ENCODE measurements at regions not wholly inside any gene's neighbourhood (a gene's known extent, or its start where the extent isn't known, plus 50 kb on each side); places are given as distances from the start of the nearest gene placed in this dataset.

- DNase-seq = no peak
Observed at GRCh38 chr2:74036010-74036409, 51.3 kb downstream of the TET3 start.

DNA sequence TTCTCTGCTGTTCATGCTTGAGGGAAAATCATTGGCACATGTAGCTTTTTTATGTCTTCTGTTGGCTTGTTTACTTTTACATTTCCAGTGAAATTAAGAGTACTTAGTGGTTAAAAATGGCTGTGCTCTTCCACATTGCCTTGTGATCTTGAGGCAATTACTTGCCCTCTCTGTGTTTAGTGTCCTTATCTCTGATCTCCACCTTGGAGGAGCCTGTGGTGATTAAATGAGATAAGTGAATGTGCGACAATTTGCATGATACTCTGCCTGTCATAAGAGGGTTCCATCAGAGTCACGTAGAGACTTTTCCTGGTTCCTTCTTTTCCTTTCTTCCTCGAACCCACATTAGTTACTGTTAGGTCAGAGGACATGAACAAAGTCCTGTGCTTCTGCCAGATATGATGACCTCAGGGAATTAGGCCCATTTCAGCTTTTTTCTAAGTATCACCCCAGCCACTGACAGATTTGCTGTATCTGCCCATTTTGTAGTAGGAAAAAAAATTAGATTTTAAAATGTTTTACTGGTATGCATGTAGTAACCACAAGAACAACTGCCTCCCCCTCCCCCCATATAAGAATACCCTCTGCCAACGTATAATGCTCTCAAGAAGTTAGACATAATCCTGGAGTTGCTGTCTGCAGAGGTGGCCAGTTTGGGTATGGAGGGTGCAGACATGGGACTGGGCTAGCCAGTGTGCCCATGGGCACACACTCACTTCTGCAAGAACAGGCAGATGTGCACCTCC is 51.9 kb downstream of the TET3 start:
- DNase-seq = peak; percentile 31

DNA sequence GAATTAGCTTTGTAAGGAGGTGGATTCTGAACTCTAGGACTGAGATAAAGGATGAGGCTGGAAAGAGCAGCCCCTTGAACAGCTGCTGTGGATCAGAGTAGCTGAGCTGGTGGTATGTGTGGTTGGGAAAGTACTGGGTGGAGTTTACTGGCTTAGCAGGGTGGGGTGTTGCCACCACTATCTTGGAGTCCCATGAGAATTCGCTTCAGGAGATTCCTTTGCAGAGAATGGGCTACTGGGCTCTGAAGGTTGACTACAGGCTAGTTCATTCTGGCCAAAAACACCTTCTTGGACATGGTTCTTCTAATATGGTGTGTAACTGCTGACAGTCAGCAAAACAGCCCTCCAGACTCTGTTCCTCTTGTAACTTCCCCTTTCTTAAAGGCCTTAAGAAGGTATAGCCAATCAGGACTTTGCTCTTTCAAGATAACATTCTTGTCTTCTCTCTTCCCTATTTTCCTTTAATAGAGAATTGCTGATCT is 52.7 kb downstream of the TET3 start:
- no peak for DNase-seq

- DNase-seq = no peak
Observed at GRCh38 chr2:74039611-74040010, 54.9 kb downstream of the TET3 start.

- DNase-seq = no peak
Observed at GRCh38 chr2:74041182-74041581, 56.5 kb downstream of the TET3 start.

GRCh38 chr2:74041726-74042125 is 57.0 kb downstream of the TET3 start:
- no peak for DNase-seq

GRCh38 chr2:74042606-74043005 is 57.9 kb downstream of the TET3 start:
- DNase-seq = no peak

DNA sequence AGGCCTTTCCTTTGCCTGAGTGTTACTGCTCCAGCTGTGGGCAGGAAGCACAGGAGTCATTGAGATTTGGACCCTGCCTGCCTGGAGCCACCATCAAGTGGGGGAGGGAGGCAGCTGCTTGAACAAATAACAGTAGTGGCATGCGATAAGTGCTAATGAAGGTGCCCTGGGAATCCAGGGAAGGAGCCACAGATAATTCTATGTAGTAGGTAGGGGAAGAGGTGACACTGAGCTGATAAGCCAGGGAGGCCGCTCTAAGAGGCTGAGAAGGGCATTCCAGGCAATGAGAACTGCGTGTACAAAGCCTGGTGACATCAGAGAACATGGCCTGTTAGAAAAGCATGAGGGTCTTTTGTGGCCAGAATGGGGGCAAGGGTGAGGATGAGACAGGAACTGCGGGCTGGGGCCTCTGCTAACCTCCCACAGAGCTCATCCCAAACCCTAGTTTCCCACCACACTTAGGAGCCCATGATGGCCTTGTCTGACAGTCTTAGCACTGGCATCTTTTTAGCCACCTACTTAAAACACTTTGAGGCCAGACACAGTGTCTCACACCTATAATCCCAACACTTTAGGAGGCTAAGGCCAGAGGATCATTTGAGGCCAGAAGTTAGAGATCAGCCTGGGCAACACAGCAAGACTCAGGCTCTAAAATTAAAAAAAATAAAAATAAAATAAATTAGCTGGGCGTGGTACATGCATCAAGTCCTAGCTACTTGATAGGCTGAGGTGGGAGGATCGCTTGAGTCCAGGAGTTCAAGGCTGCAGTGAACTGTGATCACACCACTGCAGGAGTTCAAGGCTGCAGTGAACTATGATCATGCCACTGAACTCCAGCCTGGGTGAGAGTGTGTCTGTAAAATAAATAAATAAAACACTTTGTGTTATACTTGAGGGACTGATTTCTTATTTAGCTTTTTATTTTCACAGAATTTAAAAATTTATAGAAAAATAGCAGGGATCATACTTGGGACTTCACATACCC is 58.9 kb downstream of the TET3 start:
- DNase-seq = no peak

- no peak for DNase-seq
Observed at GRCh38 chr2:74044999-74045398, 60.3 kb downstream of the TET3 start.

- DNase-seq = no peak
Observed at GRCh38 chr2:74045454-74045853, 60.7 kb downstream of the TET3 start.

- no peak for DNase-seq
Observed at GRCh38 chr2:74046441-74046840, 61.7 kb downstream of the TET3 start.

- no peak for DNase-seq
Observed at GRCh38 chr2:74047152-74047551, 62.4 kb downstream of the TET3 start.

GRCh38 chr2:74048147-74048546 is 63.4 kb downstream of the TET3 start:
- DNase-seq = no peak

GRCh38 chr2:74048843-74049519 is 64.3 kb downstream of the TET3 start:
- no peak for DNase-seq

- DNase-seq = no peak
Observed at GRCh38 chr2:74050151-74050550, 65.4 kb downstream of the TET3 start.

DNA sequence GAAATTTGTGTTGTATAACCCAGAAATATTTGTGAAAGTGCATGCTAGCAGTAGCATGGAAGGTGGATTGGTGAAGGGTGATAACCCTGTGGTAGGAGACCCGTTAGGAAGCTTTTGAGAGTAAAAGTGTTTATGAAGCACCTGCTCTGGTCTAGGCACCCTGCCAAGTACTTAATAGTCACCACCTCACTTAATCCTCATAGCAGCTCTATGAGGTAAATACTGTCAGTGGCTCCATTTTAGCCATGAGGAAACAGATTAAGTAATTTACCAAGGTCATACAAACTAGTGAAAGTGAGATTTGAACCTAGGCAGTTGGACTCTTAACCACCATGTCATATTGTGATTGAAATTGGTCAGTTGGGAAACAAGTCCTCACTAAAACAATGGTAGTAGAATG is 66.8 kb downstream of the TET3 start:
- peak; percentile 86 for DNase-seq

- DNase-seq = no peak
Observed at GRCh38 chr2:74052732-74053710, 68.3 kb downstream of the TET3 start.

DNA sequence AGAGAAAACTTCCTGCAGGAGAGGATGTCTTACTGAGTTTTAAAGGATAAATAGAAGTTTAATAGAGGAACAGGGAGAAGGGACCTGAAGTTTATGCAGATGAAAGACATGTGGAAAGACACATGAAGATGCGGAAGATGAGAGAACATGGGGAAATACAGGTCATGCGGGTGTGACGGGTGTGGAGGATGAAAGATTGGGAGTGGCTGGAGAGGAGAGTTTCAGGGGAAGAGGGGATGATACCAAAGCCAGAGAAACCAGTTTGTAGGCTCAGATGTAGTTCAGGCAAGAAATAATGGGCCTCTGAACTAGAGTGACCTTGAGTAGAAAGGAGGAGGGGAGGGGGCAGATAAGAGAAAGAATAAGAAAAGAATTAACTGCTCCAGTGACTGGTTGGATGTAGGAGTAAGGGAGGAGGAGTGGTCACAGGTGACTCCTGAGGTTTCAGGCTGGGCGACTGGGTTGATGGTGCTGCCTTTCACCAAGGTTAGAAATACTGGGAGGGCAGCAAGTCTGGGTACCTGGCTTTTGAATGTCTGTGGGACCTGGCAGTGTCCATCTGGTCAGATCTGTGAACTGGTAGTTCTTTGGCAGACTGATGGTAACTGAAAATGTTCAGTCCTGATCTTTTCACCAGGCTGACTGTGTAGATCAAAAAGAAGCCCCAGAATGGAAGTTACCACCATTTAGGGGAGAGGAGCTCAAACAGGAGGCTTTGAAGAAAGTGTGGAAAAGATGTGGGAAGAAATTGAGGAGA is 69.4 kb downstream of the TET3 start:
- DNase-seq = no peak

DNA sequence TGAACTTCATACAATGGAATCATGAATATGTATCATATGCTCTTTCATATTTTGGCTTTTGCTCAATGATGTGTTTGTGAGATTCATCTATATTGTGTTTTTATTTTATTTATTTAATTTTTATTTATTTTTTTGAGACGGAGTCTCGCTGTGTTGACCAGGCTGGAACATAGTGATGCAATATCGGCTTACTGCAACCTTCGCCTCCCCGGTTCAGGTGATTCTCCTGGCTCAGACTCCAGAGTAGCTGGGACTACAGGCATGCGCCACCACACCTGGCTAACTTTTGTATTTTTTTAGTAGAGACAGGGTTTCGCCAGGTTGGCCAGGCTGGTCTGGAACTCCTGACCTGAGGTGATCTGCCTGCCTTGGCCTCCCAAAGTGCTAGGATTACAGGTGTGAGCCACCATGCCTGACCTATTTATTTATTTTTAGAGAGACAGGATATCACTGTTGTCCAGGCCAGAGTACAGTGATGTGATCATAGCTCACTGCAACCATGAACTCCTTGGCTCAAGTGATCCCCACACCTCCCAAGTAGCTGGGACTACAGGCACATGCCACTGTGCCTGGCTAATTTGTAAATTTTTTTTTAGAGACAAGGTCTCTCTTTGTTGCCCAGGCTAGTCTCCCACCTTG is 74.5 kb downstream of the TET3 start:
- DNase-seq = no peak

DNA sequence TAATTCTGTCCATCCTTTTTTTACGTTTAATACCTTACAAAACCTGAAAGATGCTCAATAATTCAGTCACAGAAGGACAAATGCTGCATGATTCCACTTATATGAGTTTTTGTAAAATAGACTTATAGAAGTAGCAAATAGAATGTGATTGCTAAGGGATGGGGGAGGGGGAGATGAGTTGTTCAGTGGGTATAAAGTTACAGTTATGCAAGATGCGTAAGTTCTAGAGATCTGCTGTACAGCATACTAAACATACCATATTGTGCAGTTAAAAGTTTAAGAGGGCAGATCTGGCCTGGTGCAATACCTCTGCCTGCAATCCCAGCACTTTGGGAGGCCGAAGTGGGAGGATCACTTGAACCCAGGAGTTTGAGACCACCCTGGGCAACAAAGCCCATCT is 78.8 kb downstream of the TET3 start:
- no peak for DNase-seq

DNA sequence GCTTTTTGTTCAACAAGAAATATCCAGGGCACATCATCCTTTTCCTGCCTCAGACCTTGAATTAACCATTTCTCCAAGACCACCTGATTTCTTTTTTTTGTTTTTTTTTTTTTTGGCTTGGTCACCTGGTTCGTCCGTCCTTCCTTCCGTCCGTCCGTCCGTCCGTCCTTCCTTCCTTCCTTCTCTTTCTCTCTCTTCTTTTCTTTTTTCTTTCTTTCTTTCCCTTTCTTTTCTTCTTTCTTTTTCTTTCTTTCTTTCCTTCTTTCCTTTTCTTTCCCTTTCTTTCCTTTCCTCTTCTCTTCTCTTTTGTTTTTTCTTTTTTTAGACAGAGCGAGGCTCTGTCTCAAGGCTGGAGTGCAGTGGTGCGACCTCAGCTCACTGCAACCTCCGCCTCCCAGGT is 80.7 kb downstream of the TET3 start:
- DNase-seq = no peak
